Ovary (tissue), 7 donors: ENCODE measurements at regions not wholly inside any gene's neighbourhood (a gene's known extent, or its start where the extent isn't known, plus 50 kb on each side); places are given as distances from the start of the nearest gene placed in this dataset.

Experiments used
- DNase-seq, 5 donors: peaks; one replicate each; pipeline ENCODE4 v3.0.0-alpha.2; 2019 to 2020
- H3K27ac ChIP-seq, 2 donors: fragments of 200-600 bp; one replicate each; pipeline versions ENCODE4 v1.5.1 to v1.8.0; 2019 to 2022
- H3K27me3 ChIP-seq: fragments of 200-600 bp; one replicate; pipeline ENCODE4 v1.8.0; 2022
- H3K36me3 ChIP-seq: fragments of 200-600 bp; sonication (generic); one replicate; pipeline ENCODE4 v1.5.1; 2019
- H3K4me1 ChIP-seq: one replicate; pipeline ENCODE4 v1.8.1; 2013; ENCODE audit warnings: mild to moderate bottlenecking, moderate library complexity; ENCODE audit not compliant: insufficient read depth
- H3K4me3 ChIP-seq: fragments of 200-600 bp; sonication (generic); one replicate; pipeline ENCODE4 v1.5.1; 2017
- H3K9me3 ChIP-seq, 2 donors: fragments of 200-600 bp in 1 of 2; sonication (generic) in 1 of 2; one replicate each; pipeline versions ENCODE4 v1.5.1 to v1.8.1; 2013 to 2019; ENCODE audit warnings: mild to moderate bottlenecking in 1 of 2, moderate library complexity in 1 of 2
- CTCF ChIP-seq, 3 donors: fragments of 450-650 bp in 2 of 3; fragments of 200-600 bp in 1 of 3; IDR thresholded peaks; one replicate each; pipeline versions ENCODE4 v1.5.1 to v1.8.0; 2016 to 2022; ENCODE audit warnings: antibody characterized with exemption in 3 of 3, mild to moderate bottlenecking in 1 of 3
- EP300 ChIP-seq: sonication (generic); formaldehyde crosslinking; IDR thresholded peaks from one replicate; pipeline ENCODE4 v1.6.1; 2017; ENCODE audit warnings: antibody characterized with exemption
- POLR2A ChIP-seq: fragments of 450-650 bp; IDR thresholded peaks from one replicate; pipeline ENCODE4 v1.6.1; 2017; ENCODE audit warnings: antibody characterized with exemption, mild to moderate bottlenecking, moderate library complexity
- WGBS, 3 donors: extraction: QIAGEN DNeasy Blood & Tissue Kit in 1 of 3; methylation state at CpG; one replicate each; pipeline versions ENCODE4 v1.1.5 to v1.1.7; 2013 to 2017; 5-methylcytosine and 5-hydroxymethylcytosine counted together
- intact Hi-C, 4 donors: fragments of 100-400 bp; cut with DNase I; formaldehyde crosslinking; loops; one replicate each; pipeline versions ENCODE4 v1.11.0 to v1.15.1; 2022 to 2023
- donor health status: DM: no; HTN: no; CAD: no; lungs with moderate emphysema.
- donor health status: DM: no; HTN: no; CAD: no.
- donor health status: Bipolar disorder and iron deficiency.
- donor health status: DM: no; HTN: no; CAD: no.
- donor health status: DM: yes; HTN: yes; CAD: no.

GRCh38 chrX:88586317-88586716 is 160.7 kb upstream of the CPXCR1 start:
- no peaks in the 10 kb centered on the region for H3K27me3 ChIP-seq
- H3K9me3 ChIP-seq: no peaks in the 10 kb centered on the region
- intact Hi-C loops: loop anchor here in 1 of 4 donors (10.0 kb wide), 1 partner anchor 802 kb away; no protein-coding TSS in a partner anchor
- H3K27ac ChIP-seq: no peak overlapping the region
- no peaks in the 10 kb centered on the region for H3K36me3 ChIP-seq
- no peak overlapping the region for H3K4me3 ChIP-seq
- no peak for DNase-seq
- H3K4me1 ChIP-seq: no peaks in the 10 kb centered on the region
- TF ChIP-seq EP300: no peak
- TF ChIP-seq POLR2A: no peak
- TF ChIP-seq CTCF (IDR thresholded peaks at IDR 0.05): no peak

- DNase-seq: no peak
- WGBS, 3 donors: 50 to 82% (median 63%) methylated on average over 3 of the region's 3 CpGs
- Histone ChIP-seq H3K4me1 (no peaks in the 10 kb centered on the region), H3K9me3 (no peaks in the 10 kb centered on the region), H3K27me3 (no peaks in the 10 kb centered on the region), H3K27ac (no peak overlapping the region), H3K4me3 (no peak overlapping the region), H3K36me3 (no peaks in the 10 kb centered on the region)
- TF ChIP-seq CTCF (IDR thresholded peaks at IDR 0.05): no peak
- no peak for TF ChIP-seq POLR2A
- TF ChIP-seq EP300: no peak
- intact Hi-C loops: no loop called here
Measured at GRCh38 chrX:88603237-88603636, 143.8 kb upstream of the CPXCR1 start.

GRCh38 chrX:88604433-88605221 is 142.4 kb upstream of the CPXCR1 start:
- TF ChIP-seq EP300: no peak
- no peak for TF ChIP-seq POLR2A
- no peak for TF ChIP-seq CTCF (IDR thresholded peaks at IDR 0.05)
- Histone ChIP-seq H3K27ac (no peak overlapping the region), H3K4me3 (no peak overlapping the region), H3K36me3 (no peaks in the 10 kb centered on the region), H3K27me3 (no peaks in the 10 kb centered on the region), H3K9me3 (no peaks in the 10 kb centered on the region), H3K4me1 (no peaks in the 10 kb centered on the region)
- intact Hi-C loops: no loop called here
- DNase-seq: no peak
- 31 to 44% (median 33%) methylated on average over 5 of the region's 5 CpGs for WGBS, 3 donors

- Histone ChIP-seq H3K4me3 (no peak overlapping the region), H3K27ac (no peak overlapping the region), H3K36me3 (no peaks in the 10 kb centered on the region), H3K4me1 (no peaks in the 10 kb centered on the region), H3K9me3 (no peaks in the 10 kb centered on the region), H3K27me3 (no peaks in the 10 kb centered on the region)
- 67 to 71% (median 68%) methylated on average over 4 of the region's 4 CpGs for WGBS, 3 donors
- DNase-seq: no peak
- intact Hi-C loops: no loop called here
- TF ChIP-seq EP300 (no peak), POLR2A (no peak), CTCF (IDR thresholded peaks at IDR 0.05) (no peak)
Measured at GRCh38 chrX:88605222-88605583, 141.8 kb upstream of the CPXCR1 start.
